ENCODE measurements at regions not wholly inside any gene's neighbourhood (a gene's known extent, or its start where the extent isn't known, plus 50 kb on each side); places are given as distances from the start of the nearest gene placed in this dataset.

- DNase-seq: no peak
These were observed 54.6 kb downstream of the ARL4A start for GRCh38 chr7:12741951-12742575.

- no peak for DNase-seq
These were observed 58.8 kb downstream of the ARL4A start for GRCh38 chr7:12746211-12746610.

GRCh38 chr7:12747687-12748306 is 60.4 kb downstream of the ARL4A start:
- no peak for DNase-seq

- DNase-seq: no peak
These were observed 61.6 kb downstream of the ARL4A start for GRCh38 chr7:12749069-12749468.

- no peak for DNase-seq
These were observed 62.3 kb downstream of the ARL4A start for GRCh38 chr7:12749746-12750145.

- DNase-seq: no peak
These were observed 64.3 kb downstream of the ARL4A start for GRCh38 chr7:12751764-12752163.

GRCh38 chr7:12754179-12754578 is 66.7 kb downstream of the ARL4A start:
- DNase-seq: no peak

- DNase-seq: no peak
These were observed 69.4 kb downstream of the ARL4A start for GRCh38 chr7:12756821-12757220.

GRCh38 chr7:12757443-12757842 is 70.0 kb downstream of the ARL4A start:
- no peak for DNase-seq

GRCh38 chr7:12759151-12759550 is 71.7 kb downstream of the ARL4A start:
- no peak for DNase-seq

- no peak for DNase-seq
These were observed 73.7 kb downstream of the ARL4A start for GRCh38 chr7:12761111-12761510.

- DNase-seq: no peak
These were observed 74.3 kb downstream of the ARL4A start for GRCh38 chr7:12761691-12762090.

GRCh38 chr7:12764458-12764891 is 77.0 kb downstream of the ARL4A start:
- peak in 1 of 2 donors; percentile 34 for DNase-seq

GRCh38 chr7:12765431-12766100 is 78.1 kb downstream of the ARL4A start:
- DNase-seq: no peak

GRCh38 chr7:12766416-12766815 is 79.0 kb downstream of the ARL4A start:
- DNase-seq: no peak

GRCh38 chr7:12768948-12769347 is 81.5 kb downstream of the ARL4A start:
- no peak for DNase-seq

GRCh38 chr7:12769444-12769843 is 82.0 kb downstream of the ARL4A start:
- no peak for DNase-seq

- no peak for DNase-seq
These were observed 83.0 kb downstream of the ARL4A start for GRCh38 chr7:12770227-12770975.

GRCh38 chr7:12771378-12771877 is 84.0 kb downstream of the ARL4A start:
- peak in 1 of 2 donors; percentile 46 for DNase-seq

- DNase-seq: no peak
These were observed 85.3 kb downstream of the ARL4A start for GRCh38 chr7:12772768-12773167.

GRCh38 chr7:12777257-12777656 is 89.8 kb downstream of the ARL4A start:
- DNase-seq: no peak

- DNase-seq: no peak
These were observed 92.5 kb downstream of the ARL4A start for GRCh38 chr7:12779947-12780346.

- no peak for DNase-seq
These were observed 96.1 kb downstream of the ARL4A start for GRCh38 chr7:12783421-12784095.
